ENCODE measurements at regions not wholly inside any gene's neighbourhood (a gene's known extent, or its start where the extent isn't known, plus 50 kb on each side); places are given as distances from the start of the nearest gene placed in this dataset.

- no peak for DNase-seq (ENCODE audit: low read depth)
- TF ChIP-seq CTCF (IDR thresholded peaks at IDR 0.05; ENCODE audit: control insufficient read depth, insufficient read depth, low read depth, low read length, missing control alignments): no peak
- no peak overlapping the region; the same call in 1 of the 2 replicates for H3K4me3 ChIP-seq (ENCODE audit: control insufficient read depth, low read depth, low read length)
Measured at GRCh38 chr6:164507206-164507940, 802.0 kb downstream of the C6orf118 start.

GRCh38 chr6:164505425-164505824, 804.0 kb downstream of the C6orf118 start:
- DNase-seq (ENCODE audit: low read depth): no peak
- TF ChIP-seq CTCF (IDR thresholded peaks at IDR 0.05; ENCODE audit: control insufficient read depth, insufficient read depth, low read depth, low read length, missing control alignments): no peak
- H3K4me3 ChIP-seq (ENCODE audit: control insufficient read depth, low read depth, low read length): no peak overlapping the region

- TF ChIP-seq CTCF (IDR thresholded peaks at IDR 0.05; ENCODE audit: control insufficient read depth, insufficient read depth, low read depth, low read length, missing control alignments): no peak
- DNase-seq (ENCODE audit: low read depth): no peak
- H3K4me3 ChIP-seq (ENCODE audit: control insufficient read depth, low read depth, low read length): no peak overlapping the region
Measured at GRCh38 chr6:164502833-164503232, 806.6 kb downstream of the C6orf118 start.

- TF ChIP-seq CTCF (IDR thresholded peaks at IDR 0.05; ENCODE audit: control insufficient read depth, insufficient read depth, low read depth, low read length, missing control alignments): no peak
- no peak overlapping the region for H3K4me3 ChIP-seq (ENCODE audit: control insufficient read depth, low read depth, low read length)
- DNase-seq (ENCODE audit: low read depth): no peak
Measured at GRCh38 chr6:164495882-164496495, 813.4 kb downstream of the C6orf118 start.

- H3K4me3 ChIP-seq (ENCODE audit: control insufficient read depth, low read depth, low read length): no peak overlapping the region
- no peak for TF ChIP-seq CTCF (IDR thresholded peaks at IDR 0.05; ENCODE audit: control insufficient read depth, insufficient read depth, low read depth, low read length, missing control alignments)
- DNase-seq (ENCODE audit: low read depth): no peak
Measured at GRCh38 chr6:164478426-164478825, 831.0 kb downstream of the C6orf118 start.

- no peak for DNase-seq (ENCODE audit: low read depth)
- no peak overlapping the region for H3K4me3 ChIP-seq (ENCODE audit: control insufficient read depth, low read depth, low read length)
- no peak for TF ChIP-seq CTCF (IDR thresholded peaks at IDR 0.05; ENCODE audit: control insufficient read depth, insufficient read depth, low read depth, low read length, missing control alignments)
Measured at GRCh38 chr6:164477790-164478189, 831.6 kb downstream of the C6orf118 start.

All from AG09309 (cell line).